GM12878 (cell line): ENCODE measurements at regions not wholly inside any gene's neighbourhood (a gene's known extent, or its start where the extent isn't known, plus 50 kb on each side); places are given as distances from the start of the nearest gene placed in this dataset.

Experiments
- ATAC-seq: fragments of 200-7000 bp; cut with Tn5 transposase; 3 replicates; pipeline ENCODE4 v1.9.1; 2020; ENCODE audit warnings: mild to moderate bottlenecking, moderate library complexity
- BruUV-seq: library from RNA; stranded (reverse); fragments of 400-500 nt; replicated peaks from 2 replicates; lab custom pipeline; 2021; lab: Mats Ljungman, UMichigan
- CTCF ChIA-PET: fragments of 300-600 bp; sonication (Branson Sonifier 250); formaldehyde crosslinking; extraction: SDS; loops from one replicate; lab custom pipeline; 2021; ENCODE audit warnings: inconsistent platforms; lab: Yijun Ruan, JAX
- POLR2A ChIA-PET: fragments of 350-600 bp; formaldehyde crosslinking; extraction: SDS; loops from one replicate; lab custom pipeline; 2021; ENCODE audit warnings: inconsistent platforms; lab: Charles Lee
- RAD21 ChIA-PET: fragments of 300-600 bp; sonication (Branson Sonifier 250); formaldehyde crosslinking; loops from one replicate; lab custom pipeline; 2023; ENCODE audit warnings: antibody characterized with exemption; ENCODE audit not compliant: unreplicated experiment; lab: Charles Lee
- SMC1A ChIA-PET: fragments of 300-600 bp; sonication (Branson Sonifier 250); formaldehyde crosslinking; loops from one replicate; lab custom pipeline; 2023; ENCODE audit not compliant: unreplicated experiment, uncharacterized antibody; lab: Charles Lee
- DNase-seq: peaks from one replicate; pipeline ENCODE4 v3.0.0-alpha.2; 2011; ENCODE audit warnings: low read depth, low spot score
- FAIRE-seq: peaks from 3 replicates; lab custom pipeline; 2011; peaks lifted over from hg19 to GRCh38; lab: Jason Lieb, UNC
- H2AFZ ChIP-seq: 2 replicates; pipeline ENCODE4 v1.6.0; 2011; ENCODE audit warnings: low read depth, low read length, control low read depth; ENCODE audit not compliant: control insufficient read depth
- H3K27ac ChIP-seq: 2 replicates; pipeline ENCODE4 v1.5.1; 2011; ENCODE audit warnings: control low read depth; ENCODE audit not compliant: control insufficient read depth, insufficient read depth
- H3K27me3 ChIP-seq, 2 experiments: replicated peaks in 1 of 2; 2 replicates each; pipeline versions ENCODE4 v1.6.0 to v1.6.1; 2011; ENCODE audit warnings: low read length in 1 of 2; ENCODE audit not compliant: control insufficient read depth in 2 of 2, insufficient read depth in 2 of 2
- H3K36me3 ChIP-seq, 2 experiments: 2 replicates each; pipeline ENCODE4 v1.5.1; 2011; ENCODE audit warnings: low read length in 1 of 2; ENCODE audit not compliant: control insufficient read depth in 2 of 2, insufficient read depth in 2 of 2
- H3K4me1 ChIP-seq: 2 replicates; pipeline ENCODE4 v1.6.1; 2011; ENCODE audit warnings: mild to moderate bottlenecking, low read length, moderate library complexity, mixed read lengths; ENCODE audit not compliant: control insufficient read depth, insufficient read depth
- H3K4me2 ChIP-seq: 2 replicates; pipeline ENCODE4 v1.6.0; 2011; ENCODE audit warnings: control low read depth; ENCODE audit not compliant: control insufficient read depth, insufficient read depth
- H3K4me3 ChIP-seq: fragments of 200-600 bp; sonication (generic); 2 replicates; pipeline ENCODE4 v1.5.1; 2016
- H3K79me2 ChIP-seq: 2 replicates; pipeline ENCODE4 v1.6.0; 2011; ENCODE audit warnings: low read length; ENCODE audit not compliant: control insufficient read depth, insufficient read depth
- H3K9ac ChIP-seq: 2 replicates; pipeline ENCODE4 v1.8.0; 2011; ENCODE audit warnings: low read length, control low read depth, mixed read lengths; ENCODE audit not compliant: control insufficient read depth, insufficient read depth
- H3K9me3 ChIP-seq: replicated peaks from 3 replicates; pipeline ENCODE4 v1.5.1; 2011; ENCODE audit warnings: mild to moderate bottlenecking, low read length; ENCODE audit not compliant: control insufficient read depth, insufficient read depth
- H4K20me1 ChIP-seq: 2 replicates; pipeline ENCODE4 v1.6.0; 2011; ENCODE audit not compliant: control insufficient read depth, insufficient read depth
- CHD4 ChIP-seq: fragments of 200-600 bp; sonication (generic); IDR thresholded peaks from 2 replicates; pipeline ENCODE4 v1.6.1; 2016; ENCODE audit warnings: mild to moderate bottlenecking
- EGR1 ChIP-seq, 2 experiments: IDR thresholded peaks; 1 replicate in 1 of 2; 2 replicates in 1 of 2; pipeline ENCODE4 v1.6.1; 2011 to 2012; ENCODE audit warnings: low read depth in 2 of 2, low read length in 2 of 2, borderline replicate concordance in 1 of 2, mild to moderate bottlenecking in 1 of 2, moderate library complexity in 1 of 2
- ETV6 ChIP-seq, 2 experiments: fragments of 450-650 bp in 1 of 2; IDR thresholded peaks in 1 of 2; conservative IDR thresholded peaks in 1 of 2; 2 replicates each; pipeline ENCODE4 v1.6.1; 2014; ENCODE audit warnings: antibody characterized with exemption in 1 of 2, borderline replicate concordance in 1 of 2, low read depth in 1 of 2, mild to moderate bottlenecking in 1 of 2, moderate library complexity in 1 of 2
- FOXK2 ChIP-seq: fragments of 450-650 bp; IDR thresholded peaks from 2 replicates; pipeline ENCODE4 v1.6.1; 2017; ENCODE audit warnings: mild to moderate bottlenecking, moderate library complexity
- IRF4 ChIP-seq: IDR thresholded peaks from 2 replicates; pipeline ENCODE4 v1.6.1; 2011; ENCODE audit warnings: low read depth, low read length
- KAT2A ChIP-seq: conservative IDR thresholded peaks from 2 replicates; pipeline ENCODE4 v1.6.1; 2011; ENCODE audit warnings: low read depth, low read length; ENCODE audit not compliant: control insufficient read depth
- LARP7 ChIP-seq: fragments of 450-650 bp; IDR thresholded peaks from 2 replicates; pipeline ENCODE4 v1.6.1; 2017; ENCODE audit warnings: mild to moderate bottlenecking
- NBN ChIP-seq: fragments of 450-650 bp; IDR thresholded peaks from 2 replicates; pipeline ENCODE4 v1.6.1; 2016
- RB1 ChIP-seq: fragments of 450-650 bp; formaldehyde crosslinking; IDR thresholded peaks from 2 replicates; pipeline ENCODE4 v1.6.1; 2017; ENCODE audit warnings: mild to moderate bottlenecking, borderline replicate concordance
- RCOR1 ChIP-seq: conservative IDR thresholded peaks from 2 replicates; pipeline ENCODE4 v1.6.1; 2012; ENCODE audit warnings: low read depth, low read length, improper control_type of control experiment
- TCF12 ChIP-seq: IDR thresholded peaks from 2 replicates; pipeline ENCODE4 v1.6.1; 2011; ENCODE audit warnings: low read depth, mild to moderate bottlenecking, low read length
- ZNF217 ChIP-seq: fragments of 450-650 bp; IDR thresholded peaks from 2 replicates; pipeline ENCODE4 v1.6.1; 2017; ENCODE audit warnings: antibody characterized with exemption, mild to moderate bottlenecking
- ZNF622 ChIP-seq: fragments of 450-650 bp; IDR thresholded peaks from 2 replicates; pipeline ENCODE4 v1.6.1; 2017; ENCODE audit warnings: mild to moderate bottlenecking, inconsistent platforms
- WGBS: methylation state at CpG from one replicate; pipeline ENCODE4 v1.1.6; 2016; ENCODE audit warnings: low lambda C conversion rate; ENCODE audit not compliant: insufficient replicate concordance, insufficient coverage; ENCODE audit errors: missing lambda C conversion rate; 5-methylcytosine and 5-hydroxymethylcytosine counted together
- in situ Hi-C: fragments of 300-500 bp; cut with MboI; formaldehyde crosslinking; loops from 9 replicates; pipeline ENCODE4 v1.14.3; 2018; ENCODE audit warnings: mixed read lengths
- intact Hi-C: fragments of 100-400 bp; cut with micrococcal nuclease; formaldehyde crosslinking; loops from one replicate; pipeline ENCODE4 v1.14.2; 2022; ENCODE audit not compliant: unreplicated experiment
- TF ChIP-seq, protein P1 (sequence below): fragments of 450-650 bp; IDR thresholded peaks from 2 replicates; pipeline ENCODE4 v1.6.1; 2017; ENCODE audit warnings: antibody characterized with exemption, mild to moderate bottlenecking, moderate library complexity

DNA sequence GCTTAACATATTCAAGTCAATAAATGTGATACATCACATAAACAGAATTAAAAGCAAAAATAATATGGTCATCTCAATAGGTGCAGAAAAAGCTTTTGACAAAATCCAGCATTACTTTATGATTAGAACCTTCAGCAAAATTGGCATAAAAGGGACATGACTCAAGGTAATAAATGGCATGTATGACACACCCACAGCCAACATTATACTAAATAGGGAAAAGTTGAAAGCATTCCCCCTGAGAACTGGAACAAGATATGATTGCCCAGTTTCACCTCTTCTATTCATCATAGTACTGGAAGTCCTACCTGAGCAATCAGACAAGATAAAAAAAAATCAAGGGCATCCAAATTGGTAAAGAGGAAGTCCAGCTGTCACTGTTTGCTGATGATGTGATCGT, 594.7 kb downstream of the DIPK2A start:
- no peaks in the 10 kb centered on the region for H3K27me3 ChIP-seq
- BruUV-seq: no TSS peak
- FAIRE-seq (no peak), DNase-seq (no peak), ATAC-seq (no peak)
- intact Hi-C loops (no loop called here), in situ Hi-C loops (no loop called here)
- no peaks in the 10 kb centered on the region for H3K79me2 ChIP-seq
- no peaks in the 10 kb centered on the region for H3K36me3 ChIP-seq
- no peak overlapping the region for H3K9ac ChIP-seq
- H3K4me2 ChIP-seq: no peak overlapping the region
- H3K4me1 ChIP-seq: no peaks in the 10 kb centered on the region
- ChIA-PET SMC1A (no interaction called here), CTCF (no interaction called here), POLR2A (no interaction called here), RAD21 (no interaction called here)
- H4K20me1 ChIP-seq: no peaks in the 10 kb centered on the region
- no peaks in the 10 kb centered on the region; the same call in 2 of the 3 replicates for H3K9me3 ChIP-seq
- no peak overlapping the region for H3K4me3 ChIP-seq
- no peak for TF ChIP-seq EGR1 (IDR thresholded peaks at IDR 0.05; ENCODE audit: borderline replicate concordance in 1 of 2, low read depth in 2 of 2, low read length in 2 of 2)
- no peak for TF ChIP-seq ETV6 (conservative IDR thresholded peaks at IDR 0.05 in 1 of 2, IDR thresholded peaks at IDR 0.05 in 1 of 2; ENCODE audit: borderline replicate concordance in 1 of 2, low read depth in 1 of 2)
- no peak for TF ChIP-seq TCF12
- no peak for TF ChIP-seq KAT2A
- no peak for TF ChIP-seq CHD4
- TF ChIP-seq NBN: no peak
- TF ChIP-seq ZNF622: no peak
- no peak for TF ChIP-seq FOXK2
- no peak for TF ChIP-seq IRF4
- TF ChIP-seq RB1: no peak
- TF ChIP-seq, protein P1, sequence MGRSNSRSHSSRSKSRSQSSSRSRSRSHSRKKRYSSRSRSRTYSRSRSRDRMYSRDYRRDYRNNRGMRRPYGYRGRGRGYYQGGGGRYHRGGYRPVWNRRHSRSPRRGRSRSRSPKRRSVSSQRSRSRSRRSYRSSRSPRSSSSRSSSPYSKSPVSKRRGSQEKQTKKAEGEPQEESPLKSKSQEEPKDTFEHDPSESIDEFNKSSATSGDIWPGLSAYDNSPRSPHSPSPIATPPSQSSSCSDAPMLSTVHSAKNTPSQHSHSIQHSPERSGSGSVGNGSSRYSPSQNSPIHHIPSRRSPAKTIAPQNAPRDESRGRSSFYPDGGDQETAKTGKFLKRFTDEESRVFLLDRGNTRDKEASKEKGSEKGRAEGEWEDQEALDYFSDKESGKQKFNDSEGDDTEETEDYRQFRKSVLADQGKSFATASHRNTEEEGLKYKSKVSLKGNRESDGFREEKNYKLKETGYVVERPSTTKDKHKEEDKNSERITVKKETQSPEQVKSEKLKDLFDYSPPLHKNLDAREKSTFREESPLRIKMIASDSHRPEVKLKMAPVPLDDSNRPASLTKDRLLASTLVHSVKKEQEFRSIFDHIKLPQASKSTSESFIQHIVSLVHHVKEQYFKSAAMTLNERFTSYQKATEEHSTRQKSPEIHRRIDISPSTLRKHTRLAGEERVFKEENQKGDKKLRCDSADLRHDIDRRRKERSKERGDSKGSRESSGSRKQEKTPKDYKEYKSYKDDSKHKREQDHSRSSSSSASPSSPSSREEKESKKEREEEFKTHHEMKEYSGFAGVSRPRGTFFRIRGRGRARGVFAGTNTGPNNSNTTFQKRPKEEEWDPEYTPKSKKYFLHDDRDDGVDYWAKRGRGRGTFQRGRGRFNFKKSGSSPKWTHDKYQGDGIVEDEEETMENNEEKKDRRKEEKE: no peak
- no peak for TF ChIP-seq ZNF217
- no peak for TF ChIP-seq RCOR1
- no peak for TF ChIP-seq LARP7
- H2AFZ ChIP-seq: no peak overlapping the region
- WGBS: 94% methylated on average over 1 of the region's 1 CpG
- H3K27ac ChIP-seq: no peak overlapping the region
